Superior temporal gyrus (tissue), 1 donor: ENCODE measurements at regions not wholly inside any gene's neighbourhood (a gene's known extent, or its start where the extent isn't known, plus 50 kb on each side); places are given as distances from the start of the nearest gene placed in this dataset.

Experiments
- DNase-seq: peaks from one replicate; pipeline ENCODE4 v3.0.0-alpha.2; 2016; ENCODE audit errors: extremely low spot score

DNA sequence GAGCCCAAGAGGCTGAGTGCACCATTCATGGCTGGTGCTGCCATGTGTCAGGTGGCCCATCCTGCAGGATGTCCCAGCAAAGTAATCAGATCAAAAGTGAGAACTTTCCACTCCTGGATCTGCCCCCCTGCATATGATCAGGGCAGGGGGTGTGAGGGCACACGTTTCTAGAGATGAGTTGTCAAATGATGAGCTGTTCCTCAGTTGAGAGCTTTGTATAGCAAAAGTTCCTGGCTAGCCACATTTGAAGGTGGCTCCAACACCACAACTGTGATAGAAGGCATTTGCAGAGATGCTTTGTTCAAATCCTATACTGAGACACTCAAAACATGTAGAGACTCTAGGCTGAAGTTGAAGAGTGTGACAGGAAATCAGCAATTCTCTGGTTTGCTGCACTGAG is 501.8 kb downstream of the BCOR start:
- no peak for DNase-seq

DNA sequence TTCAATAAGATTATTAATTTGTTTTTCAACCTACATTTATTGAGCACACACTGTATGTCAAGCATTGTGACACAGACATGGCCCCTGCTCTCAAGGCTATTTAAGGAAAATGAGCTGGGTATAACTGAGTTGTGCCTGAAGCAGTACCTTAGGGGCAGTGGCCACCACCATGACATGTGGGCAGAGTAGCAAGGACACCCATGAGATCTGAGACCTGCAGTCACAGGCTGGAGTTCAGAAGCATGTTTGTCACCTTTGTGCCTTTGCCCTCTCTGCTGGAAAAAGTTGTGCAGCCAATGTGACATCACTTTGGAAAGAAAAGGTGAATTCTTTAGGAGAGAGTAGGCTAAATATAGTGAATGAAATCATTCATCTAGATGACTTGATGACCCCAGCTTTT is 501.3 kb downstream of the BCOR start:
- no peak for DNase-seq

DNA sequence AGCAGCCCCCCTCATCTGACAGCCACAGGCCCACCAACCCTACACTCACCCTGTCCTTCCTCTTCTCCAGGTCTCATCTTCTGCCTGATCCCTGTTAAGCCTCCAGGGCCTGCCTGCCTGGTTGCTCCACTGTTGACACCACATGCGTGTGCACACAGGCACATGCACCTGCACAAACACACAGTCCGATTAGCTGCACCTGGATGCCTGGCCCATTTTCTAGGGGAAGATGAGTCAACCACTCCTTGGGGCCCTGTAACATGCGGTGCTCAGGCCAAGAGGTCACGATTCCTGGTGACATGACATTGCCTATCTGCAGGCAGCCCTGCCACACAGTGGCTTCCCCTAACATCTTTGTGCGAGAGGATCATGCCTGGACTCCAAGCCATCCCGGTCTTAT is 498.4 kb downstream of the BCOR start:
- DNase-seq = no peak

DNA sequence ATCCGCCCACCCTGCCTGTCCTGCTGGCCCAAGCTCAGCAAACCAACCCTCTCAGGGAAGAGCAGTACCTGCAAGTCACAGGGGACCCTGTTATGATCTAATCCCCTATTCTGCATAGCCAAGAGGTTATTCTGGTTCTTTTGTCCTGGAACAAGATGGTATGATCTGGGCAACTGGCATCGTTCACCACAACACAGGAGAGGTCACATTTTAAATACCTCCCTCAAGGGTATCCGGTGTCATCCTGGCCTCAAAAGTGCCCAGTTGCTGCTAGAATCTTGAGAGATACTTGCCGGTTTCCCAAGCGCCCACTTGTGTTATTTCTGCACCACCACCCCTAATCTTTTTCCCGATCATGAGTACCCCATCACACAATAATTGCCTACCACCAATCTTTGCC is 497.5 kb downstream of the BCOR start:
- no peak for DNase-seq

DNA sequence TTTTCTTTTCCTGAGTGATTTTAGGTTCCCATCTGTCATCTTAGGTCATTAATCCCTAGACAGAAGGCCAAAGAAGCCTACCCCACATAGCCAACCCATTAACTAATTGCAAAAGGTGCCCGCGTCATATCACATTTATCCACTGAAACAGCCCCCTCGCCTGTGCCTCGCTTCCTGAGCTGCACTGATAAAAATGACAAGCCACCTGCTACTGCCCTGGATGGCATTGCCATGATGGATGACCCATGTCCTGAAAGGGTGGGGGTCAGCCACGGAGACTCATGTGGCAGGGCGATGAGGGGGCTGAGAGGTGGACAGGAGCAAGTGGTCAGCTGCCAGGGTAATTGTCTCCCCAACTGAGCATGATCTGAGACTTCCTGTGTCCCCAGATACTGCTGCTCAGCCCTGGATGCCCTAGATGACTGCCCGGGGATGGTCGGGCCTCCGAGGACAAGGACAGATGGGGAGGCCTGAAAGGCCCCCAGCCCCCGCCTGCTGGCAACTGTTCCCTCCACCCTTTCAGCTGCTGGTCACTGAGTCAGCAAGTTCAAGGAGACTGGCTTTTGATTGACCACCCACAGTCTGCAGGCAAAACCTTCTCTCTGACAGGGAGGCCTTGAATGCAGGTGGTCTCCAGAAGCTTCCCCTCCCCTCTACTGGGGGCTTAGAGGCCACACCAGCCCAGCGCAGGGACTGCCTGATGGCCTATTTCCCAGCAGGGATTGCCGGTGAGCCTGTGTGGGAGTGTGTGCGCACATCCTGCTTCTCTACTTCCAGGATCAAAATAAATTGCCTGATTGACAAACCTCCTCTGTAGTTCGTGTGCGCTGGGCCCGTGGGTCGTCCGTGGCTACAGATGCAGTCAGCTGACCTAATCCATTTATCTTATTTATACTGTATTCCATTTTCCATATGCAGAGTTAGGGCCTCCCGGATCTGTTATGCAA is 496.3 kb downstream of the BCOR start:
- DNase-seq = no peak

DNA sequence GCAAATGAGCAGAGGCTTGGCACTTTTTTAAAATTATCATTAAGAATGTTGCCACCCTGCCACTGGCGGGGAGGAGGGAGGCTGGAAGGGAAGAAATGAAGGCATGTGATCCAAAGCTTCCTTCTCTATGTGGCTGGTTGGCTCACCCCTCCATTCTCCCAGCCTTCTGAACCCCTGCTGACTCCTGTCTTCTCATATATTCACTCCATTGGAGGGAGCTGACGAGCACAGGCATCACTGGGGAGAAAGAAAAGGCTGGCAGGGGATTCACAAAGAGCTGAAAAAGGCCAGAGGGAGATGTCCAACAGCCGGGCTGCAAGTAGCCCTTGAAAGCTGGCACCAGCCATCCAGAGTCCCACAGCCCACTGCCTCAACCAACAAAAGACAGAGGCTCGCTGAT is 495.6 kb downstream of the BCOR start:
- no peak for DNase-seq

DNA sequence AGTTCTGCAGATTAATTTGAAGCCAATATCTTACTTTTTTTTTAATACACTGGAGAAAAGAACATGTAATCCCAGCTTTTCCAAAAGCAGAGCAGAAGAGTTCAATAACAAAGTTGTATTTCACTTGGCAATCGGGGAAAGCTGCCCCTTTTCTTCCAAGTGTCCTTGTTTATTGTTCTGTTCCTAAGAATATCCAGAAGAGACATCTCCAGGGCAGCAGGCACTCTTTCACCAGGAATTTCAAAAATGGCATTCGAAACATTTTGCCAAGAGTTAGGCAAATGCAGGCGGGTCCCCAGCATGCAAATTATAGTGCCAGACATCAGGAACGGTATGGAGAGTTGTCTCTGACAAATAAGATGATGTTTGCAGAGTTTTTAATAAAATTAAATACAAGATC is 494.5 kb downstream of the BCOR start:
- no peak for DNase-seq

DNA sequence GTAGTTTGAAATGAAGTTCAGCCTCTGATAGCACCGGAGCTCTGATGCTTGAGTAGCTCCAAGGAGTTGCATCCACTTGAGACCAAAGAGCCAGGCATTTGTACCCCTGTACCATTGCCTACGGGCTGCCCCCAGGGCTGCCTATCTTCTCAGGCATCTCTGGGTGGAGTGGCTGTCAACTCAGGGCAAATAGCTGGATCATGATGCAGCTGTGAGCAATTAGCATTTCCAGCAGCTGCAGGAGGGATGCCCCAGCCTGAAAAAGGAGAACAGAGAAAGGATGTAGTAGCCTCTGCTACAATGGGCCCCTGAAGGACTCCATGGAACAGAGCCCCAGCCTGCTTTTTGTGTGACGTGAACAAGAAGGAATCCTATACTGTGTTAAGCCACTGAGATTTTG is 492.6 kb downstream of the BCOR start:
- DNase-seq = no peak

DNA sequence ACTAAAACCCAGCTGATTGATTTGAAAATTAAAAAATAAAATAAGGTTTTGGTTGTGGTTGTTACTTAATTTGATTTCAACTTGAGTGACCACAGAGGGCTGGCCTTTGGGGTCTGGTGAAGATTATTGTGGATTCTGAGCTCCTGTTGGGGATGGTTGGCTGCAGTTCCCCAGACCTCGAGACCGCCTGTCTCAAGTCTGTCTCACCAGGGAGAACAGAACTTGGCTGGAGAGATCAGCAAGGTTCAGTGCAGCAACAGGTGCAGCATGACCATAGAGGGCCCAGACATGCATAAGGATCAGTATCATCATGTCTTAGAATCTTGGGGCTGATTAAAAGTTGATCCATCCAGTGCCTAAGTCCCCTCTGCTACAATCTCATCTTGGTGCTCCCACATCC is 491.9 kb downstream of the BCOR start:
- DNase-seq = no peak

DNA sequence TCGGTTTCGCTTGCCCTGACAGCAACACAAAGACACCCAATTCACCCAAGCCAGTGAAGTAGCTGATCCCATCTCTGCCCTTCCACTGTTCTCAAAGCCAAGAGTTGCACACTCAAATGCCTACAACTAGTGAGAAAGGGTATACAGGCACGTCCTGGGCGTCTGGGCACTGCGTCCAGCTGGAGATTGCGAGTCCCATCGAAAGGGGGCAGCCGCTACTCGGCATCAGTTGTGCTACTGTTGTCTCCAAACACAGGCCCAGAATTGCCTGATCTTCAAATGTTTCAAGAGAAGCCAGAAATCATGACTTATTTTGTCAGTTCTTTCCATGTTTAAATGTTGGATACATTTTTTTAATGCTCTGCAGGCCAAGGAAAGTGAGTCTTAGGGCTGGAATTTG is 487.8 kb downstream of the BCOR start:
- DNase-seq = no peak

DNA sequence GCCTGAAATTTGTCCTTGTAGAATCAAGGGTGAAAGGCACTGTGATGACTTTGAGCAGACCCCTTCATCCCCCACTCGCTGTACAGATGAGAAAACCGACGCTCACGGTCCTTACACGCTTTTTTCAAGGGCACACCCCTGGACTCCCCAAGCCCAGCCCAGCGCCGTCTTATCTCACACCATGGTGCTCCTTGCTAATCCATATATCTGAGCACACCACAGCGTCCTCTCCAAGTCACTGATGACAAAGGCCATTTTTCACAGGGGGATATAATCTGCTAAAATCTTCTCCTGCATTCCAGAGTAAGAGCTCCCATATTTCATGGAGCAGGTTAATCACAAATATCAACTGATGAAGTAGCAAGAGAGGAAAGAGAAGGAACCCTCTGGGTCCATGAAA is 486.3 kb downstream of the BCOR start:
- no peak for DNase-seq

DNA sequence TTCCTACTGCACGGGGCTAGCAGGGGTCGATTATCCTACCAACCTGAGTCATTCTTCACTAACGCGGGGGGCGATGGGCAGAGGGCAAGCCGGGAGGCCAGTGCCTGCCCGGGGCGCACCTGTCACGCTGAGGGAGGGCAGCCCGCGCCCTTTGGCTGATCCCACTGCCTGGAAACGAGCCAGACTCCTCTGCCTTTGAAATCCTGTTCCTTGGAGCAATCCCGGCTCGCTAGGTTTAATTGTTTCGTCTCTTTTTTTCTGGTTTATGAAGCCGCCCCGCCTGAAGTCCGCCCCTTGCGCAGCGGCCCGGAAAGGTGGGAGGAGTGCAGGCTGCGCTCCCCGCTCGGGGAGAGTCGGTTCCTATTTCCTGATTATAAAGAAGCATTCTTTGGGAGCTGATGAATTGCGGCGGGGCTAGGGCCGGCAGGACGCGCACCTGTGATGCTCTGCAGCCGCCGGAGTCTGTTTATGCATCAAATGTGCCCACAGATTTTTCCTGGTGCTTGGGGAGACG is 484.2 kb downstream of the BCOR start:
- no peak for DNase-seq

DNA sequence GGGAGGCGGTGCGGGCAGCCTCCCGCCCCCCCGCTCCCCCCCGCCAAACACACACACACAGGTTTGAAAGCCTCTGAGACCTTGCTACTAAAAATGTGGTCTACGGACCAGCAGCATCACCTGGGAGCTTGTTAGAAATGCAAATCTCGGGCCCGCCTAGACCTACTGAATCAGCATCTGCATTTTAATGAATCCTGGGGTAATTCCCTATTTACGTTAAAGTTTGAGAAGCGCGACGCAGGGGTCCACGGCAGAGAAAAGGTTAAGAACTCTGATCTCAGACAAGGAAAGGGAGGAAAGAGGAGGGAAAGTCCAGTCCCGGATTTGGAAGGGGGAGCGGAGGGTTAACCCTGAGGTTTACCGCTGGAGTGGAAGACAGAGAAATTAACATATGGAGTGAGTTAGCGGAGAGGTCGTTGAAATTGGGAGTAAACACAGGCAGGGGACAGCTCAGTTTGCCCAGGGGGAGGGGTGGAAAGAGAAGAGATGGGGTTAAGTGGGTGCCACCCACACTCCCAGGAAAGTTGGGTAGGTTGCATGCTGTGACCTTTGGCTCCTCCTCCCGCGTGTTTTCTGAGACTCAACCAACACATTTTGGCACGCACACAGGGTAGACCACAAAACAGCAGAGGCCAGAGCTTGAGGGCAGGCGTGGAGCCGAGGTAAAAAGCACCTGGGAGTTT is 483.6 kb downstream of the BCOR start:
- DNase-seq = no peak

DNA sequence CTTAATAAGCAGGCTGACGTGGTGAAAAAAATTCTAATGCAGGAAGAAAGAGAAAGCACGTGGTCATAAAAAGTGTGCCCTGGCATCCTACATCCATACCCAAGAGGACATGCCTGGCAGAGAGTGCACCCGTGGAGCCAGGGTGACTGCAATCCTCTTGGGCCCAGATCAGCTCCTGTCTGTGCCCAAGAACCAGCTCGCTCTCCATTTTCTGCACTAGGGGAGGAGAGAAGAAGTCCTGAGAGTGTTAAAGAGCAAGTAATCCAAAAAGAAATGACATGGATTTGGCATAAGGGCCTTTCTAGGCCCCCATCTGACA is 483.1 kb downstream of the BCOR start:
- no peak for DNase-seq

DNA sequence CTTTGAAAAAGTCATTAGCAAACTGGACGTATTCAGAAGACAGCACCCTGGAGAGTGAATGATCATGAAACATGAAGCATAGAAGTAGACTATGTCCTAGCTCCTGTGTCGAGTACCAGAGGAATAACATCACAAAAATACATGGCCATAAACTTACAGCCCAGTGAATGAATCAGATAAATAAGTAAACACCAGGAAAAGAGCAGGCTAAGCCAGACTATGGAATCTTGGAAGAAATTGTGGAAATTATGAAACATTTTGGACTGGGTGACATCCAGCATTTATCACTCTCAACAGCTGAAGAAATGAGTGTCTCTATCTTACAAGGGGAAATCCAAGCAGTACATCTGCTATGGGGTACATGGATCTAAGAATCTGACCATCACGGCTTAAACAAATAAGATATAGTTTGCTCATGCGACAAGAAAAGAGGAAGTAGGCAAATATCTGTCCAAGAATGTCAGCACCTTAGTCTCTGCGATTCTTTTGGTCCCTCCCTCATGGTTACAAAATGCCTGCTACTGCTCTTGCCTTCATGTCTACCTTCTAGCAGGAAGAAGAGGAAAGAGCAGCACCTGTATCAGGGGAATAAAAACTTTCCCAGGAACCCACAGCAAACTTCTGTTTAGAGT is 481.5 kb downstream of the BCOR start:
- no peak for DNase-seq

DNA sequence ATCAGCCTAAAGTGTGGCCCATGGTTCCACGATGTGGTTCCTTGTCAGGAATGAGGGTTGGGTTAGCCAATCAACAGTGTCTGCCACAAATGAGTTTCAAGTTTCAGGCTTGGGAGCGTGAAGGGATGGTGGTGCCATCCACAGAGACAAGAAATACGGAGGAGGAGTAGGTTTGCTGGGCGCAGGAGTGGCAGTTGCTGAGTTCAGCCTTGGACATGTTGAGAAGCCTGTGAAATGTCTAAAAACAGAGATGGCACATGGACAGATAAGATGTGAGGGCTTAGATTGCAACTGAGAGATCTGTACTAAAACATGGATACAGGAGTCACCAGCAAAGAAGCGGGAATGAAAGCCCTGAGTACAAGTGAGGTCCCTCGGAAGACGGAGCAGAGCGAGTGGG is 481.0 kb downstream of the BCOR start:
- DNase-seq = no peak

DNA sequence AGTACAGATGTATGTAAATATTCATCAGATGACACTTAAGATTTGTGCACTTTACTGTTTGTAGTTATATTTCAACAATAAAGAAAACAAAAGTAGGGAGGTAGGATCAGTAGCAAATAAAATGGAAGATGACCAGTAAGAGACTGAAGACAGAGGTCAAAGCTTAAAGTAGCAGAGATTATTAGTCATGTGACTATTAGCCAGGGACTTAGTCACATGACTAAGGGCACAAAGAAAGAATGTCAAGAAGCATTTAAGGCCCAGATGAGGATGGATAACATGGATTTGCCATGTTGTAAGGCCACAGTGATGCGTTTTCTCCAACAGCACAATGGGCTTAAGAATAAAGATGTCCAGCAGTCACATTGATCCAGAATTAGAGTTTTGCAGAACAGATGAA is 479.6 kb downstream of the BCOR start:
- no peak for DNase-seq

DNA sequence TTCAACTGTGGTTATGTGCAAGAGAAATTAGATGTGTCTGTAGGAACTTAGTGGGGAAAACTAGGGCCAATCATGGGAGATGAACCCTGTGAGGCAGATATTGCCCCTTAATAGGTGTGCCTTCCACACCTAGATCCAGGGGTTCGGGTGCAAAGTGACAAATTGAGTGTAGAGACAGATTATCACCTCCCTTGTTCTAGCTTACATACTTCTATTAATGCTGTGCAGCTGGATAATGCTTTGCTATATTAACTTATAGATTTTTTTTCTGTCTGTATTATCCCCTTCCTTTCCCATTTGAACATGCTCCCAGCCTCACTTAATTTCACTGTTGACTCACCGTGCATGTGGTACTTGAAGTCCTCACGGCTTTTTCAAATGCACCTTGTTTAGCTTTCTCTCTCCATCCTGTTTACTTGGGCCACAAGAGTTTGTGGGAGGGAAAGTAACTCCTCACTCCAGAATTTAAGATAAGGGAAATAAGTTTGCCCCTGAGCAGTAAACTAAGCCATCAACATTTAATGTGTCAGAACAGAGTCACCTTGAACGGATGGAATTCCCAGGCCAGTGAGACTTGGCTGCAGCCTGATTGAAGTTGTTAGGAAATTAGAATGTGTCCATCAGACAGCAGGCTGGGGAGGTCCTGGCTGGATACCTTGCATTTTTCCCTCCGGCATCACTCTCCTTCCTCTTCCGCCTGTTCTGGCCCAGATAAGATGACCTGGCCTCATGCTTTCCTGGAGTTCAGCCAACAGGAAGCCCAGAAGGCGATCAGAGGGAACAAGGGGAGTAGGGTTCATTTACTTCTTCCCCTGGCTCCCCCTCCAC is 478.4 kb downstream of the BCOR start:
- DNase-seq = no peak

DNA sequence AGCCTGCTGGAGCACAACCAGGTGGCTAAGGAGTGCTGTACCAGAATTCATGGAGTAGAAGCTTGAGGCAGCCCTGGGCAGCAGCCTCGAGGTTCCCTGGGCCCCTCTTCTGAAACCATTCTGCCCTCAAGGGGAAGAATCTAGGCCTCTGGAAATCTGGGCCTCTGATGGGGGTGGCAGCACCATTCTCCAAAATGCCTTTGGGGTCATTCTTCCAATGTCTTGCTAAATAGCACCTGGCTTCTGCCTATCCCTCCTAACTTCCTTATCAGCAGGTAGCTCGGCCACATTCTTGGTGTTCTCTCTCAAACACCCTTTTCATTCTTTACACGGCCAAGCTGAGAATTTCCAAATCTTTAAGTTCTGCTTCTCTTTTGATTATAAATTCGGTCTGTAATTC is 473.6 kb downstream of the BCOR start:
- no peak for DNase-seq

DNA sequence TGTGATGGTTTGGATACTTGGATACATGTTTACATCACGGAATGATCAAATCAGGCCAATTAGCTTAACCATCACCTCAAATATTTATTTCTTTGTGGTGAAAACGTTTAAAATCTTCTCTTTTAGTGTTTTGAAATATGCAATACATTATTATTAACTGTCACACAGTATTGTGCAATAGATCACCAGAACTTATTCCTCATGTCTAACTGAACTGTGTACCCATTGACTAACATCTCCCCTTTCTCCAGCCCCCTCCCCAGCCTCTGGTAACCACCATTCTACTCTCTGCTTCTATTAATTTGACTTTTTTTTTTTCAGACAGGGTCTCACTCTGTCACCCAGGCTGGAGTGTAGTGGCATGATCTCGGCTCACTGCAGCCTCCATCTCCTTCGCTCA is 471.9 kb downstream of the BCOR start:
- no peak for DNase-seq

DNA sequence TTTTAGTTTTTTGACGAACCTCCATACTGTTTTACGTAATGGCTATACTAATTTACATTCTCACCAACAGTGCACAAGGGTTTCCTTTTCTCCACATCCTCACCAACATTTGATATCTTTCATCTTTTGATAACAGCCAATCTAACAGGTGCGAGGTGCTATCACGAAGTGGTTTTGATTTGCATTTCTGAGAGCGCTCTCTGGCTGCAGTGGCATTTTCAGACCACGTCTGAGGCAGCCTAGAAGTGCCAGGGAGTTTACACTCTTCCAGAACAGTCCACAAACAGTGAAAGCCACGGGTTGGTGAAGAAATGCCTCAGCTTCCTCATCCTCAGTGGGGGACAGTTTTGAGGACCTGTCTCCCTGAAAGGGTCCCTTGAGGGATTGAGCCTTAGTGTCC is 471.0 kb downstream of the BCOR start:
- DNase-seq = no peak

DNA sequence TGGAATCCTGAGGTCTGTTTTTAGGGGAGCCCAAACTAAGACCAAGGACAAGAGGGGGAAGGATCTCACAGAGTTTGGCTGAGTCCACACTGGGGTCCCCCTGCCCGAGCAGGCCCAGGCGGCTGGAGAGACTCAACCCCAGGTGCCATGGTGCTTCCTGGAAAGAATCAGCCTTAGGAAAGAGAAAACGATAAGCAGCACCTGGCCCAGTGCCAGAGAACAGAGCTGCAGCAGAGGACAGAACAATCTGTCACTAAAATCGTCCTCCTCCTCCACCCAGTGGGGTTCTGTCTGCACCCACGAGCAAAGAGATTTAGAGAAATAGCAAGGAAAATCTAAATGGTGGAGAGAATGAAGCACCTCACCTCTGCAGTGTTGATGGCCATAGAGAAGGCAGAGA is 470.5 kb downstream of the BCOR start:
- DNase-seq = no peak
